ENCODE measurements at regions not wholly inside any gene's neighbourhood (a gene's known extent, or its start where the extent isn't known, plus 50 kb on each side); places are given as distances from the start of the nearest gene placed in this dataset.

GRCh38 chr2:180675170-180675569 lies 305.2 kb upstream of the UBE2E3 start:
- TF ChIP-seq POLR2A (IDR thresholded peaks at IDR 0.05) (no peak), CTCF (IDR thresholded peaks at IDR 0.05) (no peak)
